IPS-15b (cell line): ENCODE measurements at regions not wholly inside any gene's neighbourhood (a gene's known extent, or its start where the extent isn't known, plus 50 kb on each side); places are given as distances from the start of the nearest gene placed in this dataset.

ENCODE experiments used
- H3K27me3 ChIP-seq: one replicate; pipeline ENCODE4 v1.6.1; 2013; ENCODE audit warnings: low read length; ENCODE audit not compliant: control insufficient read depth, insufficient read depth
- H3K36me3 ChIP-seq: one replicate; pipeline ENCODE4 v1.6.1; 2013; ENCODE audit warnings: low read length; ENCODE audit not compliant: control insufficient read depth, insufficient read depth
- H3K4me1 ChIP-seq: one replicate; pipeline ENCODE4 v1.6.1; 2013; ENCODE audit warnings: mild to moderate bottlenecking, low read length; ENCODE audit not compliant: control insufficient read depth, insufficient read depth
- H3K4me3 ChIP-seq: one replicate; pipeline ENCODE4 v1.5.1; 2013; ENCODE audit warnings: low read depth, low read length
- H3K9ac ChIP-seq: one replicate; pipeline ENCODE4 v1.6.1; 2013; ENCODE audit warnings: low read depth, mild to moderate bottlenecking, low read length
- H3K9me3 ChIP-seq: one replicate; pipeline ENCODE4 v1.6.1; 2013; ENCODE audit warnings: mild to moderate bottlenecking, low read length; ENCODE audit not compliant: control insufficient read depth, insufficient read depth

- no peaks in the 10 kb centered on the region for H3K9me3 ChIP-seq
- H3K36me3 ChIP-seq, result no peaks in the 10 kb centered on the region
- no peaks in the 10 kb centered on the region for H3K27me3 ChIP-seq
- H3K9ac ChIP-seq, result no peak overlapping the region
- H3K4me1 ChIP-seq, result no peaks in the 10 kb centered on the region
- H3K4me3 ChIP-seq, result no peak overlapping the region
Measured at GRCh38 chr16:26993511-26993910, 73.2 kb upstream of the C16orf82 start.

GRCh38 chr16:26993963-26994362, 72.8 kb upstream of the C16orf82 start:
- Histone ChIP-seq H3K4me3 (no peak overlapping the region), H3K4me1 (no peaks in the 10 kb centered on the region), H3K9ac (no peak overlapping the region)

GRCh38 chr16:26995522-26995921, 71.2 kb upstream of the C16orf82 start:
- Histone ChIP-seq H3K9me3 (no peaks in the 10 kb centered on the region), H3K27me3 (no peaks in the 10 kb centered on the region), H3K4me1 (no peaks in the 10 kb centered on the region)

More at GRCh38 chr16:26993963-26994362, 72.8 kb upstream of the C16orf82 start:
- H3K9me3 ChIP-seq, result no peaks in the 10 kb centered on the region
- H3K36me3 ChIP-seq, result no peaks in the 10 kb centered on the region
- H3K27me3 ChIP-seq, result no peaks in the 10 kb centered on the region

GRCh38 chr16:27005386-27005785, 61.3 kb upstream of the C16orf82 start:
- no peaks in the 10 kb centered on the region for H3K27me3 ChIP-seq
- H3K4me3 ChIP-seq, result no peak overlapping the region
- no peaks in the 10 kb centered on the region for H3K9me3 ChIP-seq
- no peaks in the 10 kb centered on the region for H3K36me3 ChIP-seq
- no peaks in the 10 kb centered on the region for H3K4me1 ChIP-seq
- no peak overlapping the region for H3K9ac ChIP-seq

More at GRCh38 chr16:26995522-26995921, 71.2 kb upstream of the C16orf82 start:
- H3K36me3 ChIP-seq, result no peaks in the 10 kb centered on the region
- H3K9ac ChIP-seq, result no peak overlapping the region
- H3K4me3 ChIP-seq, result no peak overlapping the region
